Stomach smooth muscle (tissue), 2 donors: ENCODE measurements at regions not wholly inside any gene's neighbourhood (a gene's known extent, or its start where the extent isn't known, plus 50 kb on each side); places are given as distances from the start of the nearest gene placed in this dataset.

ENCODE experiments used
- H3K27ac ChIP-seq: one replicate; pipeline ENCODE4 v1.7.0; 2013; ENCODE audit warnings: mild to moderate bottlenecking, low read length, inconsistent platforms
- H3K27me3 ChIP-seq, 2 donors: one replicate each; pipeline ENCODE4 v1.7.0; 2013; ENCODE audit warnings: low read length in 2 of 2; ENCODE audit not compliant: insufficient read depth in 2 of 2, control insufficient read depth in 1 of 2
- H3K36me3 ChIP-seq, 2 donors: one replicate each; pipeline ENCODE4 v1.7.0; 2013; ENCODE audit warnings: low read length in 2 of 2; ENCODE audit not compliant: control insufficient read depth in 2 of 2, insufficient read depth in 2 of 2
- H3K4me1 ChIP-seq: one replicate; pipeline ENCODE4 v1.7.0; 2013; ENCODE audit warnings: low read length; ENCODE audit not compliant: control insufficient read depth, insufficient read depth
- H3K4me3 ChIP-seq, 2 donors: one replicate each; pipeline ENCODE4 v1.7.0; 2013; ENCODE audit warnings: low read length in 2 of 2
- H3K9ac ChIP-seq, 2 donors: one replicate each; pipeline ENCODE4 v1.7.0; 2013; ENCODE audit warnings: low read length in 2 of 2, mild to moderate bottlenecking in 1 of 2
- H3K9me3 ChIP-seq, 2 donors: one replicate each; pipeline ENCODE4 v1.7.0; 2013; ENCODE audit warnings: low read length in 2 of 2; ENCODE audit not compliant: control insufficient read depth in 2 of 2
- donor health status: healthy.
- donor health status: Pancreatic carcinoma.

DNA sequence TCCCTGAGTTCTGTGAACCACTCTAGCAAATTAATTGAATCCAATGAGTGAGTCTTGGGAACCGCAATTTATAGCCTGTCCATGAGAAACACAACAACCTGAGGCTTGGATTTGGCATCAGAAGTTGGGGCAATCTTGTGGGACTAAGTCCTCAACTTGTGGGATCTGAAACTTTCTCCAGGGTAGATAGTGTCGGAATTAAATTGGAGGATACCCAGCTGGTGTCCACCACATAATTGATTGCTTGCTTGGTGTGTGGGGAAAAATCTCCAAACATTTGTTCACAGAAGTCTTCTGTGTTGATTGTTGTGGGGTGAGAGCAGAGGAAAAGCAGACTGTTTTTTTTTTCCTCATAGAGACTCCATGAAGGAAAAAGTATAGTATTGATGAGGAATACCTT lies 320.6 kb upstream of the MEF2C start:
- no peaks in the 10 kb centered on the region for H3K27me3 ChIP-seq
- no peak overlapping the region for H3K27ac ChIP-seq
- H3K4me3 ChIP-seq: no peak overlapping the region
- H3K36me3 ChIP-seq: no peaks in the 10 kb centered on the region
- peaks cover 4 to 9% of the 10 kb centered on the region in 2 donors for H3K9me3 ChIP-seq
- no peaks in the 10 kb centered on the region for H3K4me1 ChIP-seq
- no peak overlapping the region for H3K9ac ChIP-seq

DNA sequence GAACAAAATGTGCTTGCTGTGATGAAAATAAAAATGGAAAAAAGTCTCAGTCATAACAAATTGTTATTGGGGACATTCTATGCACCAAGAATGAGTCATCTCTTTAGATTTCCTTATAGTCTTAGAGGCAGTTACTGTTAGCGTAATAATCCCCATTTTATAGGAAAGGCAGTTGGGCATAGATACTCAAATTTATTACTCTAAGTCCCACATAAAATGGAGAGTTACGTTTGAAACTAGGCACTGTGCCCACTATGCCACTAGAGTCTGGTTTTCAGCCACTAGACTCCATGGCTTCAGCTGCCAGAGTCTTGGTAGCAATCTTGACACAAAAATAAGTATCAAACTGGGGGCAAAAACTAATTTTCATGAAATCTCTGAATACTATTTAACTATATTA lies 317.9 kb upstream of the MEF2C start:
- H3K4me3 ChIP-seq: no peak overlapping the region
- no peaks in the 10 kb centered on the region for H3K27me3 ChIP-seq
- H3K9me3 ChIP-seq: peaks cover 4 to 9% of the 10 kb centered on the region in 2 donors
- H3K27ac ChIP-seq: no peak overlapping the region
- H3K36me3 ChIP-seq: no peaks in the 10 kb centered on the region
- no peaks in the 10 kb centered on the region for H3K4me1 ChIP-seq
- H3K9ac ChIP-seq: no peak overlapping the region

DNA sequence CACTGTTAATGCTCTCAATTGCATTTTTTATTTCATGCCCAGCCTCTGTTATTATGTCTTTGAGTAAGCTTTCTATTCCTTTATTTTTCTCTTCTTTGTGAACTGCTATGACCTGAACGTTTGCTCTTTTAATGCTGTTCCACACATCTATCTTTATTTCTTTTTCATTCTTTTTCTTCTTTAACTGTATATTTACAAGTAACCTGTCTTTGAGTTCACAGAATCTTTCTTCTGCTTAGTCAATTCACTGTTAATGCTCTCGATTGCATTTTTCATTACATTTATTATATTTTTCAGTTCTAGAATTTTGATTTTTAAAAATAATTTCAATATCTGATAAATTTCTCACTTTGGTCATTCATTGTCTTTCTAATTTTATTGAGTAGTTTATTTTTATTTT lies 316.3 kb upstream of the MEF2C start:
- no peaks in the 10 kb centered on the region for H3K4me1 ChIP-seq
- no peak overlapping the region for H3K4me3 ChIP-seq
- H3K27ac ChIP-seq: no peak overlapping the region
- no peaks in the 10 kb centered on the region for H3K36me3 ChIP-seq
- H3K9ac ChIP-seq: no peak overlapping the region
- H3K9me3 ChIP-seq: peaks cover 4 to 9% of the 10 kb centered on the region in 2 donors
- H3K27me3 ChIP-seq: no peaks in the 10 kb centered on the region

DNA sequence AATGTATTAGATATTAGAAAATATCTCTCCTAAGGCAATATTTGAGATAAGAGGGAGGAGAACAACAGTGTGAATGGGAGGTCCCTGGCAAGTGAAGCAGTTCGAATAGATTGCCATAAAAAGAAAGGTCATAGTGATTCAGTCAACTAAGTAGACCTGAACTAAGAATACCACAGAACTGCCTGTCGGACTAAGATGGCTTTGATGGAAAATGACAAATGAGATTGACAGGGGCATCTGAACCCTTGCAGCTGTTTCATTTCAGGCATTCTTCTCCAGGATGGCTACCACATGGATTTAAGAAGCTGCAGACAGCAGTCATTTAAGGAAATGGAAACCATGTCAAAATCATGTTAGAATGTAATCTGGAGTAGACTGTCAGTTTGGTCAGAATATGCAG lies 308.4 kb upstream of the MEF2C start:
- no peak overlapping the region for H3K9ac ChIP-seq

DNA sequence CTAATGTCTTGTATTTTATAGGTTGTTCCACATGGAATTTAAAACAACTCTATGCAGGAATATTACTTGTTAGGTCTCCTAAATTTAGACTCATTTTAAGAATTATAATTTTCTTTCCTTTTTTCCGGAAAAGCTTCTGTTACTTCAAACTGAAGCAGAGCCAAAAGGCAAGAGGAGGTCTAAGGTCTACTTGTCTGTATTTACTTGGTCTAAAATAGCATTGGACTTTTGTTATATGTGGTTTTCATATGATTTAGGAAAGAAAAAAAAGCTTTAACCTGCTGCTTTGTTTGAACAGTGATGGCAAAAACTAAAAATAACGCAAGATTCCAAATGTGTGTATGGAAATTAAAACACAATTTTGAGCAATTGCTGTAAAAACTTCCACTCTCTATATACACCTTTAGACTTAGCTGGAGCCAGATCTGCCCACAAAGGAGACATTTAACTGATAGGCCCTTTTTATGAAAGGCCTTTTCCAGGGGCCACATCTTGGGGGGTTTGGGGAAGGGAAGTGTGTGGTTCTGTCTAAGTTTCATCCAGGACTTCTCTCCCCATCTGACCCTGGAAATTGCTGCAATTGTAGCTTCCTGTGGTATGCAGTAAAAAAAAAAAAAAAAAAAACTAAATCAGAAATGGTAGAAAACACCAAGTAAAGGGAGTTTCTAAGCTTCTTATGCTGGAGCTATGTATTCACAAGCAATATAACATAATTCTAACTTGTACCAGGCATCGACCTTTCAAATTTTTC lies 307.7 kb upstream of the MEF2C start:
- Histone ChIP-seq H3K9ac (no peak overlapping the region), H3K4me1 (no peaks in the 10 kb centered on the region), H3K36me3 (no peaks in the 10 kb centered on the region), H3K27ac (no peak overlapping the region), H3K27me3 (no peaks in the 10 kb centered on the region), H3K9me3 (no peaks in the 10 kb centered on the region), H3K4me3 (no peak overlapping the region)

More for the DNA sequence above, 308.4 kb upstream of the MEF2C start:
- Histone ChIP-seq H3K4me1 (no peaks in the 10 kb centered on the region), H3K4me3 (no peak overlapping the region), H3K27me3 (no peaks in the 10 kb centered on the region), H3K9me3 (no peaks in the 10 kb centered on the region), H3K27ac (no peak overlapping the region), H3K36me3 (no peaks in the 10 kb centered on the region)

DNA sequence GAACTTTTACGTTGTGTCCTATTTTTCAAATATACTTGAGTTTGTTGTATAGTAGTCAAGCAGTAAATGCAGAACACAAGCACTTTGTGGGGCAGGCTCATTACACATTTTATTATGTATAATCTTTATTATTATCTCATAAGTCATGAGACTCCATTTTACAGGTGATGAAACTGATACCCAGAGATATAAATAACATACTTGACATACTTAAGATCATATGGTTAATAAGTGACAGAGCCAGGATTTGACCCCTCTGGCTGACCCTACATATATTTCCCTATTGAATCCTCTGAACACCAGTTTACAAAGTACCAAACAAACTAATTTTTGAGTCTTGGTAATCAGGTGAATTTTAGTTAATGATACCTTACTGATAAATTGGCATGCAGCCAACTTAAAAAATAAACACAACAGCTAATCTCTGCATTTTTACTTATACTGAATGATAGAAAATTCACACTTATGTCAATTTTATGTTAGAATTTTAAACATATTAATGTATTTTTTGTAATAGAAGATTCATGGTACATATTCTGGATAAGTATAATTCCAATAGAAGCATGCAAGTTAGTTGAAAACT lies 305.0 kb upstream of the MEF2C start:
- Histone ChIP-seq H3K36me3 (no peaks in the 10 kb centered on the region), H3K4me1 (no peaks in the 10 kb centered on the region), H3K9ac (no peak overlapping the region), H3K27ac (no peak overlapping the region), H3K4me3 (no peak overlapping the region), H3K9me3 (no peaks in the 10 kb centered on the region), H3K27me3 (no peaks in the 10 kb centered on the region)

DNA sequence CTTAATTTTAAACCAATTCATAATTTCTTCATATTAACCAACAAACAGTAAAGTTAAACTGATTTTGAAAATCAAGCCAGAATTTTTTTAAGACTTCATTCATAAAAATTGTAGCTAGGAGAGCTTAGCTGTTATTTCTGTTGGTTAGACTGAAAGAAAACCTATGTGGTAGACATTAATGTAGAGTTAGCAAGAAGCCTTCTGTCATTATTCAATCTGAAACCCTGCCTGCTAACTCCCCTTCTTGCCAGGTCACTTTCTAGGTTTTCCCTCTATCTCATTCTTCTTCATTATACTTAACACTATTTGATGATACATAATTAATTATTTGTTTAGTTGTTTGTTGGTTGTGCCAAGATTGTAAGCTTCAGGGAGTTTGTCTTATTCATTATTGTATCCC lies 304.3 kb upstream of the MEF2C start:
- no peaks in the 10 kb centered on the region for H3K9me3 ChIP-seq
- no peaks in the 10 kb centered on the region for H3K36me3 ChIP-seq
- no peak overlapping the region for H3K4me3 ChIP-seq
- no peak overlapping the region for H3K27ac ChIP-seq
- H3K27me3 ChIP-seq: no peaks in the 10 kb centered on the region
- H3K4me1 ChIP-seq: no peaks in the 10 kb centered on the region
- H3K9ac ChIP-seq: no peak overlapping the region

DNA sequence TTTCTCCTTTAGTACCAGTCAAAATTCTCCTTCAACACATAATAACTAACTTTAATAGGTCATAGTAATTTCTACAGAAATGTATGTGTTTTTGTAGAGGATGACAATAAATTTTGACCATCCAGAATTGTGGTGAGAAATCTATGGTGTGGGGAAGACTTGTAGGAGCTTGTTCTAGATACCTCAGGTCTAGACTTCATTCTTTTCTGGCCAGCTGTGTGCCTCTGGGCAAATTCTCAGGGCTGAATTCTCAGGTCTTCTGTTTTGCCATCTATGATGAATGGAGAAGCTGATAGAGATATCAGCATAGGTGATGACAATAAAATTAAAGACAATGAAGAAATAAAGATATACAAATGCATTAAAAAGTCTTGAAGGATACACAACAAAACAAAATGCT lies 298.6 kb upstream of the MEF2C start:
- no peaks in the 10 kb centered on the region for H3K4me1 ChIP-seq
- no peaks in the 10 kb centered on the region for H3K36me3 ChIP-seq
- no peak overlapping the region for H3K9ac ChIP-seq
- H3K9me3 ChIP-seq: no peaks in the 10 kb centered on the region
- no peak overlapping the region for H3K4me3 ChIP-seq
- no peaks in the 10 kb centered on the region for H3K27me3 ChIP-seq
- no peak overlapping the region for H3K27ac ChIP-seq

DNA sequence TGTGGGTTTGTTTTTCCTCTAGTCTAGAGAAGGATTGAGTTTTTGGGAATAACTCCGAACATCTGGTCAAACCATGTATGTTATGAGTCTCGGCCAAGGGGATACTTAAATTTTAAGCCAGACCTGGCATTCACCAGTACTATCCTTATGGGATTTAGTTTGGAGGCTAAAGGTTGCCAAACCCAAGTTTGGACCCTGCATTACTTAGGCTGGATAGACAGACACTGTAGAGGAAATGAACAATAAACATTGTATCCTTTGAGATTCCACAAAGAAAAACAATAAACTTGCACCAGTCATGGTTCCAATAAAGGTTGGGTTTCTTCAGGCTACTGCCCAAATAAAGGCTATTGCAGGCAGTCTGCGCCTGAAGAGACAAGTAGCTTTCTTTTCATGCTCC lies 296.7 kb upstream of the MEF2C start:
- H3K9me3 ChIP-seq: no peaks in the 10 kb centered on the region
- no peak overlapping the region for H3K9ac ChIP-seq
- no peak overlapping the region for H3K27ac ChIP-seq
- H3K36me3 ChIP-seq: no peaks in the 10 kb centered on the region
- H3K4me1 ChIP-seq: no peaks in the 10 kb centered on the region
- no peak overlapping the region for H3K4me3 ChIP-seq
- no peaks in the 10 kb centered on the region for H3K27me3 ChIP-seq

DNA sequence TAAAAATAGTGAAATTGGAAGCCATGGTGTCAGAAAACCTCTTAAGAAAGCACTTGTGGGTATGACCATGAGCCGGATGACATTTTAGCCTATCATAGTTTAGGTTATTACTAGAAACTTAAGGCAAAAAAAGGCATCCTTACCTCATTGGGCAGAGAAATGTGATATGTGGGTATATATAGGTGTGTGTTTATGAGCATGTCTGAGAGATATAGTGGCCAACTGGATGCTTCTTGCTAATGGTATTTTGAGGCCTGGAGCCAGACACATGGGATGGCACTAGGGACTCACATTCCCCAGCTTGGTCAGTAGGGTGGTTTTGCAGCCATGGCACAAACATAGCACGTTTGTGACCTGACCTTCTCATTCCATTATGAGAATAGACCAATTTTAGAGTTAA lies 295.6 kb upstream of the MEF2C start:
- Histone ChIP-seq H3K27ac (no peak overlapping the region), H3K36me3 (no peaks in the 10 kb centered on the region), H3K27me3 (no peaks in the 10 kb centered on the region), H3K9ac (no peak overlapping the region), H3K4me1 (no peaks in the 10 kb centered on the region), H3K4me3 (no peak overlapping the region), H3K9me3 (no peaks in the 10 kb centered on the region)

DNA sequence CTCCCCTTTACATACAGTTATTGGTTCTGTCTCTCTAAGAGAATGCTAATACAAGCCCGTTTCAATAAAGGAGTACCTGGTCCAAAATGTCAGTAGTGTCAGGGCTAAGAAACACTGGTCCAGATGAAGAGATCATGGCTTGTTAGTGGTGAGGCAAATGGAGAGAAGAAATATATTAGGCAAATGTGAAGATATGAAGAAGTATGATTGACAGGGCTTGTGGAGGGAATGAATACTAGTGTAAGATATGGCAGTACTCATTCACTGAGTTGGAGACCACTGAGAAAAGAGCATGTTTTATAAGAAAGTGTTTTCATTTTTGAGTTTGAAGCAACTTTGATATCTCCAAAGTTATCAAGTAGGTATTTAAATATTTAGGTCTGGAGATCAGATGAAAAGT lies 290.5 kb upstream of the MEF2C start:
- Histone ChIP-seq H3K36me3 (no peaks in the 10 kb centered on the region), H3K4me3 (no peak overlapping the region), H3K9me3 (peaks cover 0 to 4% of the 10 kb centered on the region in 2 donors), H3K9ac (no peak overlapping the region), H3K27ac (no peak overlapping the region), H3K27me3 (no peaks in the 10 kb centered on the region), H3K4me1 (no peaks in the 10 kb centered on the region)
